Neural cell (in vitro differentiated cells): ENCODE measurements at regions not wholly inside any gene's neighbourhood (a gene's known extent, or its start where the extent isn't known, plus 50 kb on each side); places are given as distances from the start of the nearest gene placed in this dataset.

Source experiments
- H2AFZ ChIP-seq: fragments of 200-600, 300-800 bp; sonication (generic), shearing (Covaris generic); 2 replicates; pipeline ENCODE4 v1.6.0; 2014; ENCODE audit warnings: low read depth, mild to moderate bottlenecking, antibody characterized with exemption, low read length, moderate library complexity
- H3F3A ChIP-seq: fragments of 200-600 bp; shearing (Covaris generic); 2 replicates; pipeline ENCODE4 v1.6.1; 2016; ENCODE audit warnings: mild to moderate bottlenecking, moderate library complexity, mixed read lengths, antibody characterized with exemption, low read length; ENCODE audit not compliant: insufficient read depth, poor library complexity, severe bottlenecking
- H3K27ac ChIP-seq: fragments of 200-600, 300-800 bp; sonication (generic), shearing (Covaris generic); 2 replicates; pipeline ENCODE4 v1.5.1; 2014; ENCODE audit warnings: mild to moderate bottlenecking, low read length, moderate library complexity
- H3K27me3 ChIP-seq: fragments of 300-800, 200-600 bp; sonication (generic), shearing (Covaris generic); 2 replicates; pipeline ENCODE4 v1.6.0; 2014; ENCODE audit warnings: mild to moderate bottlenecking, low read depth, low read length, moderate library complexity; ENCODE audit not compliant: insufficient read depth
- H3K36me3 ChIP-seq: fragments of 300-800, 200-600 bp; sonication (generic), shearing (Covaris generic); 2 replicates; pipeline ENCODE4 v1.5.1; 2014; ENCODE audit warnings: mild to moderate bottlenecking, antibody characterized with exemption, low read length, moderate library complexity; ENCODE audit not compliant: insufficient read depth
- H3K4me2 ChIP-seq: fragments of 300-800, 200-600 bp; sonication (generic), shearing (Covaris generic); 2 replicates; pipeline ENCODE4 v1.6.0; 2014; ENCODE audit warnings: mild to moderate bottlenecking, low read length
- H3K4me3 ChIP-seq: fragments of 300-800, 200-600 bp; sonication (generic), shearing (Covaris generic); 2 replicates; pipeline ENCODE4 v1.5.1; 2014; ENCODE audit warnings: mild to moderate bottlenecking, low read length, moderate library complexity
- H3K79me2 ChIP-seq: fragments of 200-600 bp; shearing (Covaris generic); replicated peaks from 2 replicates; pipeline ENCODE4 v1.6.0; 2014; ENCODE audit warnings: mild to moderate bottlenecking, low read length, moderate library complexity; ENCODE audit not compliant: insufficient read depth
- H3K9ac ChIP-seq: fragments of 300-800, 200-600 bp; sonication (generic), shearing (Covaris generic); 2 replicates; pipeline ENCODE4 v1.6.1; 2016; ENCODE audit warnings: mild to moderate bottlenecking, low read length, mixed read lengths
- H3K9me2 ChIP-seq: fragments of 200-600 bp; shearing (Covaris generic); 2 replicates; pipeline ENCODE4 v1.6.1; 2016; ENCODE audit warnings: mild to moderate bottlenecking, low read length, mixed read lengths; ENCODE audit not compliant: insufficient read depth
- H3K9me3 ChIP-seq: fragments of 200-600, 300-800 bp; sonication (generic), shearing (Covaris generic); 2 replicates; pipeline ENCODE4 v1.6.1; 2016; ENCODE audit warnings: mild to moderate bottlenecking, mixed run types, low read length, moderate library complexity, mixed read lengths
- H4K20me1 ChIP-seq: fragments of 200-600 bp; shearing (Covaris generic); 2 replicates; pipeline ENCODE4 v1.6.1; 2016; ENCODE audit warnings: mild to moderate bottlenecking, mixed run types; ENCODE audit not compliant: insufficient read depth
- CTCF ChIP-seq: fragments of 450-650 bp; IDR thresholded peaks from 2 replicates; pipeline ENCODE4 v1.5.1; 2014; ENCODE audit warnings: antibody characterized with exemption, mild to moderate bottlenecking, moderate library complexity; ENCODE audit not compliant: poor library complexity, severe bottlenecking
- EP300 ChIP-seq: fragments of 450-650 bp; conservative IDR thresholded peaks from 2 replicates; pipeline ENCODE4 v1.6.1; 2014; ENCODE audit warnings: antibody characterized with exemption, mild to moderate bottlenecking, moderate library complexity; ENCODE audit not compliant: poor library complexity, severe bottlenecking
- EZH2 ChIP-seq: fragments of 200-600, 300-800 bp; shearing (Covaris generic), sonication (generic); IDR thresholded peaks from 2 replicates; pipeline ENCODE4 v1.6.1; 2014; ENCODE audit warnings: antibody characterized with exemption, low read length, borderline replicate concordance, mild to moderate bottlenecking; ENCODE audit not compliant: insufficient read depth, poor library complexity, severe bottlenecking
- MXI1 ChIP-seq: fragments of 450-650 bp; conservative IDR thresholded peaks from 2 replicates; pipeline ENCODE4 v1.6.1; 2014; ENCODE audit warnings: antibody characterized with exemption, mild to moderate bottlenecking; ENCODE audit not compliant: poor library complexity, severe bottlenecking
- POLR2AphosphoS5 ChIP-seq: IDR thresholded peaks from 2 replicates; pipeline ENCODE4 v1.6.1; 2012
- RAD21 ChIP-seq: fragments of 450-650 bp; conservative IDR thresholded peaks from 2 replicates; pipeline ENCODE4 v1.6.1; 2014; ENCODE audit warnings: antibody characterized with exemption, mild to moderate bottlenecking, moderate library complexity
- REST ChIP-seq: IDR thresholded peaks from 2 replicates; pipeline ENCODE4 v1.6.1; 2012; ENCODE audit warnings: borderline replicate concordance
- SMC3 ChIP-seq: fragments of 450-650 bp; conservative IDR thresholded peaks from 2 replicates; pipeline ENCODE4 v1.6.1; 2014; ENCODE audit warnings: antibody characterized with exemption, mild to moderate bottlenecking, moderate library complexity; ENCODE audit not compliant: poor library complexity
- TAF1 ChIP-seq: IDR thresholded peaks from 2 replicates; pipeline ENCODE4 v1.6.1; 2012; ENCODE audit warnings: low read depth

GRCh38 chrY:15540516-15540915 is 1016.2 kb downstream of the NLGN4Y start:
- Histone ChIP-seq H2AFZ (no peak overlapping the region), H3K36me3 (no peaks in the 10 kb centered on the region), H3F3A (no peaks in the 10 kb centered on the region), H3K9ac (no peak overlapping the region), H3K9me2 (no peaks in the 10 kb centered on the region), H4K20me1 (no peaks in the 10 kb centered on the region), H3K27me3 (no peaks in the 10 kb centered on the region), H3K4me3 (no peak overlapping the region), H3K27ac (no peak overlapping the region), H3K79me2 (no peaks in the 10 kb centered on the region), H3K9me3 (no peaks in the 10 kb centered on the region), H3K4me2 (no peak overlapping the region)
- TF ChIP-seq CTCF: no peak
- no peak for TF ChIP-seq EP300
- no peak for TF ChIP-seq EZH2
- TF ChIP-seq MXI1: no peak
- no peak for TF ChIP-seq POLR2AphosphoS5
- no peak for TF ChIP-seq REST
- TF ChIP-seq RAD21: no peak

- no peaks in the 10 kb centered on the region for H4K20me1 ChIP-seq
- H3K9ac ChIP-seq: no peak overlapping the region
- no peak overlapping the region for H2AFZ ChIP-seq
- TF ChIP-seq EZH2 (no peak), RAD21 (no peak), SMC3 (no peak), EP300 (no peak), POLR2AphosphoS5 (no peak), REST (no peak), MXI1 (no peak), TAF1 (no peak), CTCF (no peak)
- H3K27ac ChIP-seq: no peak overlapping the region
- H3K4me3 ChIP-seq: no peak overlapping the region
- no peaks in the 10 kb centered on the region for H3K36me3 ChIP-seq
- H3F3A ChIP-seq: no peaks in the 10 kb centered on the region
- H3K79me2 ChIP-seq: no peaks in the 10 kb centered on the region
- H3K9me2 ChIP-seq: no peaks in the 10 kb centered on the region
- no peaks in the 10 kb centered on the region for H3K9me3 ChIP-seq
- no peaks in the 10 kb centered on the region for H3K27me3 ChIP-seq
- H3K4me2 ChIP-seq: no peak overlapping the region
Measured at GRCh38 chrY:15546177-15546754, 1021.9 kb downstream of the NLGN4Y start.
